Epithelial cell of esophagus (primary cell): ENCODE measurements at regions not wholly inside any gene's neighbourhood (a gene's known extent, or its start where the extent isn't known, plus 50 kb on each side); places are given as distances from the start of the nearest gene placed in this dataset.

Experiments
- DNase-seq: peaks from one replicate; pipeline ENCODE4 v3.0.0; 2010; ENCODE audit warnings: low read depth
- H3K4me3 ChIP-seq: 2 replicates; pipeline ENCODE4 v1.5.1; 2011; ENCODE audit warnings: mild to moderate bottlenecking, low read length, control low read depth
- CTCF ChIP-seq: IDR thresholded peaks from 2 replicates; pipeline ENCODE4 v1.5.1; 2011; ENCODE audit warnings: low read depth, mild to moderate bottlenecking, low read length, control low read depth, inconsistent platforms; ENCODE audit not compliant: insufficient read depth; ENCODE audit errors: missing control alignments

GRCh38 chr21:16082038-16082816 lies 352.4 kb downstream of the USP25 start:
- TF ChIP-seq CTCF: peak; percentile 18
- peak; percentile 16 for DNase-seq
- no peak overlapping the region for H3K4me3 ChIP-seq

DNA sequence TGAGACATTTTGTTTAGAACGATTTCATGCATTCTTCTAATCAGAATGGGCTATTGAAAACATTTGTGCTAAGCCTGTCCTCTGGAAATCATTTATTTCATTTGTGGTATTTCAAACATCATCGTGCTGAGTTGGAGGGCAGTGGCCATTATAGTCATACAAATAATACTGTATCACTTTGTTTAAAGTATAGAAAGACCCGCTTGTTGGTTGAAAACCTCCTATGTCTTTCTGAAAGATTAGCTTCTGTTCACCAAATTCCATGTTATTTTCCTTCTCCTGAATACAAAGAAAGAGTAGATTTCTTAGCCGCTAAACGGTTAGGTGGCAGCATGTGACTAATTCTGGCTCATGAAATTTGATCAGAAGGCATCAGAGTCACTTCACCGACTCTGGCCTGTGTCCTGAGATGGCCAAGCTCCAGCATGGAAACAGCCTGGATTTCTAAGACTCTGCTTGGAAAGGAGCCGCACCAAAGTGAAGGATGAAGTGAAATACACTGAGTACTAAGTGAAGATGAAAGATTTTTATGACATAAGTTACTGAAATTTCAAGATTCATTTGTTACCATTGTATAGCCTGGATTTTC lies 355.1 kb downstream of the USP25 start:
- H3K4me3 ChIP-seq: no peak overlapping the region
- DNase-seq: no peak
- no peak for TF ChIP-seq CTCF

DNA sequence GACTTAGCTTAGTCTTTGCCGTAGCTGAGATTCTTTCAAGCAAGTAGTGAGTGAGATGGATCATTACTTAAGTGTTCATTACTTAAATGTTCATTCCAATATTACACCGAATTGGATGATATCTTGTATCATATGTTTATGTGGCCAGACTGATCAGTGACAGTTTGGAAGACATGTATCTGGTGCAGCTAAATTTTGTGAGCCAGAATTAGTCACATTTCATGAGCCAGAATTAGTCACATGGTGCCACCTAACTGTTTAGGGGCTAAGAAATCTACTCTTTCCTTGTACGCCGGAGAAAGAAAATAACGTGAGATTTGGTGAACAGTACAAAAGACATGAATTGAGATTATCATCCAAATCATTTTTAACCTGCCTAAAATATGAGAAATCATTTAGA lies 355.6 kb downstream of the USP25 start:
- H3K4me3 ChIP-seq: no peak overlapping the region
- DNase-seq: no peak
- no peak for TF ChIP-seq CTCF

DNA sequence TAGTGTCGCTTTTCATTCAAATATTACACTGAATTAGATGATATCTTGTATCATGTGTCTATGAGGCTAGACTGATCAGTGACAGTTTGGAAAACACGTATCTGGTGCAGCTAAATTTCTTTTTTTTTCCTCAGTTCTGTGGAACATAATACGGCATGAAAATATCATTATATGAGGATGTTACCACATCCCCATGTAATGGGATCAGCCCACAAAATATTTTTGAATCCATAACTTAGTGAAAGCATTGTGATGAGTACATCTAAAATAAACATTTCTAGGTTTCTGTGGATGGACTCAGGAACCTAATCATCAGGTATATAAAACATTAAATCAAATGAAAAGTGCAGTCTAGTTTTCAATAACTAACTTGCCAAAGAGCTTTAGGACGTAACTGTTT lies 356.3 kb downstream of the USP25 start:
- no peak for TF ChIP-seq CTCF
- DNase-seq: no peak
- no peak overlapping the region for H3K4me3 ChIP-seq

GRCh38 chr21:16086936-16087335 lies 357.2 kb downstream of the USP25 start:
- no peak for DNase-seq
- no peak overlapping the region for H3K4me3 ChIP-seq
- no peak for TF ChIP-seq CTCF

GRCh38 chr21:16087523-16087922 lies 357.7 kb downstream of the USP25 start:
- TF ChIP-seq CTCF: no peak

GRCh38 chr21:16088056-16088455 lies 358.3 kb downstream of the USP25 start:
- no peak overlapping the region for H3K4me3 ChIP-seq
- no peak for TF ChIP-seq CTCF
- DNase-seq: no peak

More at GRCh38 chr21:16087523-16087922, 357.7 kb downstream of the USP25 start:
- no peak for DNase-seq
- no peak overlapping the region for H3K4me3 ChIP-seq
